ENCODE measurements at regions not wholly inside any gene's neighbourhood (a gene's known extent, or its start where the extent isn't known, plus 50 kb on each side); places are given as distances from the start of the nearest gene placed in this dataset.

- TF ChIP-seq, protein P1, sequence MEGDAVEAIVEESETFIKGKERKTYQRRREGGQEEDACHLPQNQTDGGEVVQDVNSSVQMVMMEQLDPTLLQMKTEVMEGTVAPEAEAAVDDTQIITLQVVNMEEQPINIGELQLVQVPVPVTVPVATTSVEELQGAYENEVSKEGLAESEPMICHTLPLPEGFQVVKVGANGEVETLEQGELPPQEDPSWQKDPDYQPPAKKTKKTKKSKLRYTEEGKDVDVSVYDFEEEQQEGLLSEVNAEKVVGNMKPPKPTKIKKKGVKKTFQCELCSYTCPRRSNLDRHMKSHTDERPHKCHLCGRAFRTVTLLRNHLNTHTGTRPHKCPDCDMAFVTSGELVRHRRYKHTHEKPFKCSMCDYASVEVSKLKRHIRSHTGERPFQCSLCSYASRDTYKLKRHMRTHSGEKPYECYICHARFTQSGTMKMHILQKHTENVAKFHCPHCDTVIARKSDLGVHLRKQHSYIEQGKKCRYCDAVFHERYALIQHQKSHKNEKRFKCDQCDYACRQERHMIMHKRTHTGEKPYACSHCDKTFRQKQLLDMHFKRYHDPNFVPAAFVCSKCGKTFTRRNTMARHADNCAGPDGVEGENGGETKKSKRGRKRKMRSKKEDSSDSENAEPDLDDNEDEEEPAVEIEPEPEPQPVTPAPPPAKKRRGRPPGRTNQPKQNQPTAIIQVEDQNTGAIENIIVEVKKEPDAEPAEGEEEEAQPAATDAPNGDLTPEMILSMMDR (IDR thresholded peaks at IDR 0.05; ENCODE audit: low read depth, low read length, missing control alignments) = no peak
- in situ Hi-C loops (cut with HindIII; ENCODE audit: low pct_ligation_motif_present, low sequenced_read_pairs) = no loop called here
Measured at GRCh38 chr3:182045736-182046135, 334.0 kb downstream of the SOX2 start.

DNA sequence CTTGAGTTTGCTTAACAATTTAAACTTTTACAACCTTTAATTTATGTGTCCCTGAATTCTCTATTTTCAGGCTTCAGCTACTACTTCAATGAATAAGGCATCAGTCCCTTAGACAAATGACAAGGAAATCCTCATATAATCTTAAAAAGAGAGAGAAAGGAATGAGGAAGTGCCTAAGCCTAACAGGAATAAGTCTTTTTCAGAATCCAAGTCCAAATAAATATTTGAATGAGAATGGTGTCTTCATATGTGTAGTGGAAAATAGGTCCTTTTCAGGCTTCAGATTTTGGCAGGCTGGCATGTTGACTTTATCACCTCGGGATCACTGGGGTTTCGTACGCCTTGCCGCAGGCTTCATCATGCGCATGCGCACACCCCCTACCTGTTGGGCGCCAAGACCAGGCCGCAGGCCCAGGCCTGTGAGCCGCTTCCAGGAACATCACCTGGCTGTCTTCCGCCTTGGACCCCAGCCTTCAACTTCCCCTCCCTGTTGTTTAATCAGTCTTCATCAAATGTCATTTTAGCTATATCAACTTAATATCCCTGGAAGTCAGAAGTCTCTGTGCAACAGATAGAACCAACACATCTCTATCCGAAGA is 334.5 kb downstream of the SOX2 start:
- Histone ChIP-seq H3K27ac (no peak overlapping the region), H3K4me3 (ENCODE audit: low read depth, low read length) (no peak overlapping the region), H3K27me3 (replicated peaks) (no peaks in the 10 kb centered on the region), H3K36me3 (replicated peaks) (no peaks in the 10 kb centered on the region)
- in situ Hi-C loops (cut with HindIII; ENCODE audit: low pct_ligation_motif_present, low sequenced_read_pairs) = no loop called here
- no peak for DNase-seq
- TF ChIP-seq, protein P1 (IDR thresholded peaks at IDR 0.05; ENCODE audit: low read depth, low read length, missing control alignments) = no peak

More at GRCh38 chr3:182045736-182046135, 334.0 kb downstream of the SOX2 start:
- H3K4me3 ChIP-seq (ENCODE audit: low read depth, low read length) = no peak overlapping the region
- H3K27me3 ChIP-seq (replicated peaks) = no peaks in the 10 kb centered on the region
- H3K36me3 ChIP-seq (replicated peaks) = no peaks in the 10 kb centered on the region
- DNase-seq = no peak
- no peak overlapping the region for H3K27ac ChIP-seq

DNA sequence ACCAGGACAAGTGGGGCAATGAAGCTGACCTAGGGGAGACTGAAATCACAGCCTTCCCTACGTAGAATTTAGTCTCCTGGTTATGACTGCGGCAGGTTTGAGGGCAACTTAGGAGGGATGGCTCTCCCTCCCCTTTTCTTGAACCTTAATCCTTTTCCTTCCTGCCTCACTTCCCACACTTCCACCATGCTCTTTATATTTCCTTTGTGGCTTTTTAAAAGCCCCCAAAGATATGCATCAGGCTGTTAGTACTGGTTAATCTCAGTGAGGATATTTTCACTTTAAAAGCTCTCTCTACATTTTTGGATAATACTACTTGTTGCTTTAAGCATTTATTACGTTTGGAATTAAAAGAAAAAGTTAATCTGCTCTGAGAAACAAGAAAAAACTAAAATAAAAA is 339.2 kb downstream of the SOX2 start:
- Histone ChIP-seq H3K27ac (no peak overlapping the region), H3K27me3 (replicated peaks) (no peaks in the 10 kb centered on the region), H3K36me3 (replicated peaks) (no peaks in the 10 kb centered on the region), H3K4me3 (ENCODE audit: low read depth, low read length) (no peak overlapping the region)
- DNase-seq = no peak
- TF ChIP-seq, protein P1 (IDR thresholded peaks at IDR 0.05; ENCODE audit: low read depth, low read length, missing control alignments) = no peak
- in situ Hi-C loops (cut with HindIII; ENCODE audit: low pct_ligation_motif_present, low sequenced_read_pairs) = no loop called here

- Histone ChIP-seq H3K36me3 (replicated peaks) (no peaks in the 10 kb centered on the region), H3K4me3 (ENCODE audit: low read depth, low read length) (no peak overlapping the region), H3K27ac (no peak overlapping the region), H3K27me3 (replicated peaks) (no peaks in the 10 kb centered on the region)
- no peak for DNase-seq
- TF ChIP-seq, protein P1 (IDR thresholded peaks at IDR 0.05; ENCODE audit: low read depth, low read length, missing control alignments) = no peak
- in situ Hi-C loops (cut with HindIII; ENCODE audit: low pct_ligation_motif_present, low sequenced_read_pairs) = no loop called here
Measured at GRCh38 chr3:182052332-182052731, 340.6 kb downstream of the SOX2 start.

DNA sequence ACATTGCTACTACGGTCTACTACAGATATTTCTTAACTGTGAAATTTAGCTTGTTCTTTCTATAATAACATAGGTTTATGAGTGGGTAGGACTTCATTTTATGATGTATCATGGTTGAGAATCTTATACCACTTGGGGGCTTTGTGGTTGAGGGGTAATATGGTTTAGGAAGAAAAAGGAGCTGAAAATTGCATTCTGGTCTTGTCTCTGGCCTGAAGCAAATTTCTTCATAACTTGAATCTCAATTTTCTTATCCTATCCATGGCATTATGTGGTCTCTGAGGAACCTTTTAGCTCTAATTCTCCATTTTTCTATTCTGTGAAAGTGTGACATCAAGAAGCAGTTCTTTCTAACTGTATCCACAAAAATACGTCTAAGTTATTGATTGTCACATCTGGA is 341.0 kb downstream of the SOX2 start:
- H3K27ac ChIP-seq = no peak overlapping the region
- no peaks in the 10 kb centered on the region for H3K36me3 ChIP-seq (replicated peaks)
- TF ChIP-seq, protein P1 (IDR thresholded peaks at IDR 0.05; ENCODE audit: low read depth, low read length, missing control alignments) = no peak
- H3K27me3 ChIP-seq (replicated peaks) = no peaks in the 10 kb centered on the region
- no peak overlapping the region for H3K4me3 ChIP-seq (ENCODE audit: low read depth, low read length)
- no peak for DNase-seq
- in situ Hi-C loops (cut with HindIII; ENCODE audit: low pct_ligation_motif_present, low sequenced_read_pairs) = no loop called here

DNA sequence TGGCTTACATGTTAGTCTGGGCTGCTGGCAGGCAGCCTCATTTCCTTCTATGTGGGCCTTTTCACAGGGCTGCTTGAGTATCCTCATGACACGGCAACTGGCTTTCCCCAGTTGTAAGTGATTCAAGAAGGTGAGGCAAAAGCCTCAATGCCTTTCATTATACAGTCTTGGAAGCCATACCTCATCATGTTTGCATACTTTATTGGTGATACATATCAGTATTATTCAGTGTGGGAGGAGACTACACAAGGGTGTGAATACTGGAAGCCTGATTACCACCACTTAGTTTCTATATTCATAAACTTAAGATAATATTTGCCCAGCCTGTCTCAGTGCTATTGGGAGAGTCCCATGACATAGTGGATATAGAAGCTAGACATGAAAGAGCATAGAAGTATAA is 346.8 kb downstream of the SOX2 start:
- Histone ChIP-seq H3K4me3 (ENCODE audit: low read depth, low read length) (no peak overlapping the region), H3K27me3 (replicated peaks) (no peaks in the 10 kb centered on the region), H3K36me3 (replicated peaks) (no peaks in the 10 kb centered on the region), H3K27ac (no peak overlapping the region)
- in situ Hi-C loops (cut with HindIII; ENCODE audit: low pct_ligation_motif_present, low sequenced_read_pairs) = no loop called here
- no peak for DNase-seq
- TF ChIP-seq, protein P1 (IDR thresholded peaks at IDR 0.05; ENCODE audit: low read depth, low read length, missing control alignments) = no peak
